Endothelial cell (in vitro differentiated cells): ENCODE measurements at regions not wholly inside any gene's neighbourhood (a gene's known extent, or its start where the extent isn't known, plus 50 kb on each side); places are given as distances from the start of the nearest gene placed in this dataset.

Experiments used
- DNase-seq: peaks from one replicate; pipeline ENCODE4 v3.0.0; 2021; ENCODE audit warnings: low spot score
- H3K27ac Mint-ChIP-seq: one replicate; pipeline ENCODE4 v1.8.0; 2021; ENCODE audit warnings: mixed read lengths, inconsistent platforms; ENCODE audit not compliant: unreplicated experiment
- H3K27me3 Mint-ChIP-seq: one replicate; pipeline ENCODE4 v1.8.0; 2021; ENCODE audit warnings: mild to moderate bottlenecking, moderate library complexity, mixed read lengths, inconsistent platforms; ENCODE audit not compliant: unreplicated experiment
- H3K36me3 Mint-ChIP-seq: one replicate; pipeline ENCODE4 v1.8.0; 2021; ENCODE audit warnings: mild to moderate bottlenecking, low read depth, mixed read lengths, inconsistent platforms; ENCODE audit not compliant: unreplicated experiment
- H3K4me1 Mint-ChIP-seq: one replicate; pipeline ENCODE4 v1.8.0; 2021; ENCODE audit warnings: mild to moderate bottlenecking, mixed read lengths, inconsistent platforms; ENCODE audit not compliant: unreplicated experiment
- H3K4me3 Mint-ChIP-seq: one replicate; pipeline ENCODE4 v1.8.0; 2021; ENCODE audit warnings: mild to moderate bottlenecking, mixed read lengths, inconsistent platforms; ENCODE audit not compliant: unreplicated experiment
- H3K9me3 Mint-ChIP-seq: one replicate; pipeline ENCODE4 v1.8.0; 2021; ENCODE audit warnings: mixed read lengths, inconsistent platforms; ENCODE audit not compliant: unreplicated experiment
- TF ChIP-seq, protein P1 (sequence below): fragments of 200-600 bp; sonication (generic); IDR thresholded peaks from one replicate; pipeline ENCODE4 v1.5.0; 2021; ENCODE audit warnings: antibody characterized with exemption; ENCODE audit not compliant: unreplicated experiment

DNA sequence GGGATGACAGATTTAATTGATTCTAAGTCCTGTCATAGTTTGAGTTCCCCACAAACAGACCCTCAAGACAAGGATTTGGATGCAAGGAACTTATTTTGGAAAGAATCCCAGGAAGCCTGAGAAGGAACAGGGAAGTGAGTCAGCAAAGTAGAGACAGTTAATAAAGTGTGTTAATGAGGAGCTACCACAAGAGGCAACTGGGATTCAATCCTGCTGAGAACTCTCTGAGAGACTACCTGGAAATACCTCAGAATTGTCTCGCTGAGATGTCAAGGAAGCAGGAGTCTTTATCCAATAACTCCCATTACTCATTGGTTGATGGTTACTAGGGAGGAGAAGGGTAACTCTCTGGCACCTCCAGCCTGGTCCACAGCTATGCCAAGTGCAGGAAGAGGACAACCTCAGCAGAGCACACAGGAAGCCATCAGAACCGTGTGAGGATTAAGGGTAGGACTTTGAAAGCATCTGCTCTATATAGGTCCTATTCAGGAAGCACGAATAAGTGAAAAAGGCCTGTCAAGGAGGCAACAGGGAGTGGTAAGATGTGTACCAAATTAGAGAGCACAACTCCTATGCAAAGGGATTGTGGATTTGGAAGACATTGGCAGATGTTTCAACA is 311.1 kb upstream of the KCNH8 start:
- TF ChIP-seq, protein P1, sequence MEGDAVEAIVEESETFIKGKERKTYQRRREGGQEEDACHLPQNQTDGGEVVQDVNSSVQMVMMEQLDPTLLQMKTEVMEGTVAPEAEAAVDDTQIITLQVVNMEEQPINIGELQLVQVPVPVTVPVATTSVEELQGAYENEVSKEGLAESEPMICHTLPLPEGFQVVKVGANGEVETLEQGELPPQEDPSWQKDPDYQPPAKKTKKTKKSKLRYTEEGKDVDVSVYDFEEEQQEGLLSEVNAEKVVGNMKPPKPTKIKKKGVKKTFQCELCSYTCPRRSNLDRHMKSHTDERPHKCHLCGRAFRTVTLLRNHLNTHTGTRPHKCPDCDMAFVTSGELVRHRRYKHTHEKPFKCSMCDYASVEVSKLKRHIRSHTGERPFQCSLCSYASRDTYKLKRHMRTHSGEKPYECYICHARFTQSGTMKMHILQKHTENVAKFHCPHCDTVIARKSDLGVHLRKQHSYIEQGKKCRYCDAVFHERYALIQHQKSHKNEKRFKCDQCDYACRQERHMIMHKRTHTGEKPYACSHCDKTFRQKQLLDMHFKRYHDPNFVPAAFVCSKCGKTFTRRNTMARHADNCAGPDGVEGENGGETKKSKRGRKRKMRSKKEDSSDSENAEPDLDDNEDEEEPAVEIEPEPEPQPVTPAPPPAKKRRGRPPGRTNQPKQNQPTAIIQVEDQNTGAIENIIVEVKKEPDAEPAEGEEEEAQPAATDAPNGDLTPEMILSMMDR, result no peak
- Mint-ChIP-seq H3K4me1 (peaks cover 5% of the 10 kb centered on the region), H3K4me3 (no peak overlapping the region), H3K27me3 (no peaks in the 10 kb centered on the region), H3K27ac (no peak overlapping the region), H3K36me3 (no peaks in the 10 kb centered on the region), H3K9me3 (no peaks in the 10 kb centered on the region)
- DNase-seq, result no peak

DNA sequence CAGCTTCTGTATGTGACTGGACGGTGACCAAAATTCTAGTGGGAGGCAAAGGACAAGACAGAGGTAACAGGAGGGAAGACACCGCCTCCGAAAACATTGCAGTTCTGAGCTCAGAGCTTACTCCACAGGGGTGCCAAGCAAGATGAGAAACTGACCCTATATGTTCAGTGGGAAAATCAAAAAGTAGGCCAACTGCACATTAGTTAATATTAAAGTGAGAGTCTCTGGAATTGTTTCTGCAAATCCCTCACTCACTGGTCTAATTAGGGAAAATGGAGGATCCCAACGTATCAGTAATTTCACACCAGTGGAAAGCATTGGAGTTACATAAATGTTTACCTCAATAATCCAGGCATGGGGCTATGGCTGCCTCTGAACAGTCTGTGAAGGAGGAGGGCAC is 313.3 kb upstream of the KCNH8 start:
- no peaks in the 10 kb centered on the region for H3K27me3 Mint-ChIP-seq
- H3K27ac Mint-ChIP-seq, result no peak overlapping the region
- TF ChIP-seq, protein P1, result no peak
- no peak overlapping the region for H3K4me3 Mint-ChIP-seq
- peaks cover 5% of the 10 kb centered on the region for H3K4me1 Mint-ChIP-seq
- no peak for DNase-seq
- H3K36me3 Mint-ChIP-seq, result no peaks in the 10 kb centered on the region
- H3K9me3 Mint-ChIP-seq, result no peaks in the 10 kb centered on the region

DNA sequence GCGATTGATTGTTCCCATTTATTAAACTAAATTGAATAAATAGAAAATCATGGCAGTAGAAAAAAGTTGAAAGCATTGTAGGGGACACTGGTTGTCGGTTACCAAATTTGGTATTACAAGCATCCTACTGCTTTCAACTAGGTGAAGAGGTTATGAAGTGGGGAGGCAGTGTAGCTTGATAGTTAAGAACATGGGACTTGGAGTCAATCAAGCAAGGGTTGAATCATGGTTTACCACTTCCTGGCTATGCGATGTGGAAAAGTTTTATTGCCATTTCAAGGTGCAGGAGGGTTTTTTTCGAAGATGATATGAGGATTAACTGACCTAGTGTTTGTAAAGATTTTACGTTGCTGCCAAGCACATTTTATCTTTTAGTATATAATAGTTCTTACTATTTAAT is 318.2 kb upstream of the KCNH8 start:
- Mint-ChIP-seq H3K9me3 (no peaks in the 10 kb centered on the region), H3K36me3 (no peaks in the 10 kb centered on the region), H3K4me3 (no peak overlapping the region), H3K4me1 (no peaks in the 10 kb centered on the region), H3K27ac (no peak overlapping the region), H3K27me3 (no peaks in the 10 kb centered on the region)
- TF ChIP-seq, protein P1, result no peak
- no peak for DNase-seq

DNA sequence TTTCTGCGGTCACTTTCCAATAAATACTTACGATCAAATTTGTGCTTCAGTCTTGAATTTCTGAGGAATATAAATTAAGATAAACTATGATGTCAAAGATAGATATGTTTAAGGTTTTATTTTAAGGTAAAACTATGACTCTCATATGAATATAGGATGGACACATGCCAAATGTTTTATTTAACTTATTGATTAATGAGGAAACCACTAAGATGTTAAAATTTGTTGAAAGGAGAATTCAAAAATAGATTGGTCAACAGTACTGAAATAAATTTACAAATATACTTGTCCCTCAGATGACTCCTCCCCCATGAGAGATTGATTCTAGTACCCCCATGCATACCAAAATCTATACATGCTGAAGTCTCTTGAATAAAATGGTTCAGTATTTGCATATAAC is 319.7 kb upstream of the KCNH8 start:
- no peak overlapping the region for H3K4me3 Mint-ChIP-seq
- H3K36me3 Mint-ChIP-seq, result no peaks in the 10 kb centered on the region
- DNase-seq, result no peak
- H3K4me1 Mint-ChIP-seq, result no peaks in the 10 kb centered on the region
- no peak overlapping the region for H3K27ac Mint-ChIP-seq
- peaks cover 3% of the 10 kb centered on the region for H3K9me3 Mint-ChIP-seq
- TF ChIP-seq, protein P1, result no peak
- no peaks in the 10 kb centered on the region for H3K27me3 Mint-ChIP-seq

DNA sequence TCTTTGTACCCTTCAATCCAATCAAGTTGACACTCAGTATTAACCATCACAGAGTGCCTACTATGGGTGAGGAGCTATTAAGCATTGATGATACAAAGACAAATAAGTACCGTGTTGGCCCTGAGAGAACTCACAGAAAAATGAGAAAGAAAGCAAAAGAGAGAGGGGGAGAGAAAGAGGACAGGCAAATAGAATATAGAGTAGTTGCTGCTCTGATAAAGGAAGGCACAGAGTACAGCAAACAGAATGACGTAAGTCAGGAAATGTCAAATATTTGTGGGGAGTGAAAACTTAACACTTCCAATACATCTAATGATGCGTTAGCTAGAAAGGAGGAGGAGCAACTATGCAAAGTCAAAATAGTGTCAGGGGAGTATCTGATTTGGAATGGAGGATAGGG is 320.6 kb upstream of the KCNH8 start:
- Mint-ChIP-seq H3K4me1 (no peaks in the 10 kb centered on the region), H3K9me3 (peaks cover 6% of the 10 kb centered on the region), H3K4me3 (no peak overlapping the region), H3K27ac (no peak overlapping the region), H3K36me3 (no peaks in the 10 kb centered on the region), H3K27me3 (no peaks in the 10 kb centered on the region)
- DNase-seq, result no peak
- TF ChIP-seq, protein P1, result no peak
